NCI-H1105 (cell line): ENCODE measurements at regions not wholly inside any gene's neighbourhood (a gene's known extent, or its start where the extent isn't known, plus 50 kb on each side); places are given as distances from the start of the nearest gene placed in this dataset.
"Not testable (repeated sequence)": the region's sequence is repeated elsewhere in the genome, so short reads cannot be mapped to it uniquely, and the experiment has no call there.

Source experiments
- DNase-seq: peaks from one replicate; lab custom pipeline; 2025; lab: John Stamatoyannopoulos, UW

GRCh38 chr16:66020046-66020445 lies 346.4 kb upstream of the CDH5 start:
- DNase-seq: no peak

- not testable (repeated sequence) for DNase-seq
Measured at GRCh38 chr16:66019502-66019901, 347.0 kb upstream of the CDH5 start.

DNA sequence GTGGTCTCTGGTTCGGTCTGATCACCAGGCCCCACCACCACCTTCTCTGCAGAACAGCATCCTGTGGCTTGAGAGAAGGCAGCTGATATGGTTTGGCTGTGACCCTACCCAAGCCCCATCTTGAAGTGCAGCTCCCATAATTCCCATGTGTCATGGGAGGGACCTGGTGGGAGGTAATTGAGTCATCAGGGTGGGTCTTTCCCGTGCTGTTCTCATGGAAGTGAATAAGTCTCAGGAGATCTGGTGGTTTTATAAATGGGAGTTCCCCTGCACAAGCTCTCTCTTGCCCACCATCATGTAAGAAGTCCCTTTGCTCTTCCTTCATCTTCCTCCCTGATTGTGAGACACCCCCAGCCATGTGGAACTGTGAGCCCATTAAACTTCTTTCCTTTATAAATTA lies 352.3 kb upstream of the CDH5 start:
- DNase-seq: no peak

- DNase-seq: no peak
Measured at GRCh38 chr16:66013486-66013885, 353.0 kb upstream of the CDH5 start.

DNA sequence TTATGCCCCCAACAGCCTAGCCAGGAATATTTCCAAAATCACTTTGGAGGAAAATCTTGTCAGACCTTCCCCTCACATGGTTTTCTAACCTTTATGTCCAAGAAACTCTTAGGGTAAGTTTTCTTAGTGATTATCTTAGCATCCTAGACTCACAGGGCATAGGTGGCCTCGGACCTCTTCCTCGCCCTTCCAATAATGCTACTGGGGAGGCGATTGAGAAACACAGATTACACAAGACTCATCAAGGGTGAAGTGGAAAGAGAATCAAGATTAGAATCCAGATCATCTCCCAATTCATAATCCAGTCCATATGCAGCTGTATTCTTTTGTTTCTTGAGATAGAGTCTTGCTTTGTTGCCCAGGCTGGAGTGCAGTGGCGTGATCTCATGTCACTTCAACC lies 358.4 kb upstream of the CDH5 start:
- DNase-seq: no peak

- DNase-seq: no peak
Measured at GRCh38 chr16:66007717-66008116, 358.8 kb upstream of the CDH5 start.

DNA sequence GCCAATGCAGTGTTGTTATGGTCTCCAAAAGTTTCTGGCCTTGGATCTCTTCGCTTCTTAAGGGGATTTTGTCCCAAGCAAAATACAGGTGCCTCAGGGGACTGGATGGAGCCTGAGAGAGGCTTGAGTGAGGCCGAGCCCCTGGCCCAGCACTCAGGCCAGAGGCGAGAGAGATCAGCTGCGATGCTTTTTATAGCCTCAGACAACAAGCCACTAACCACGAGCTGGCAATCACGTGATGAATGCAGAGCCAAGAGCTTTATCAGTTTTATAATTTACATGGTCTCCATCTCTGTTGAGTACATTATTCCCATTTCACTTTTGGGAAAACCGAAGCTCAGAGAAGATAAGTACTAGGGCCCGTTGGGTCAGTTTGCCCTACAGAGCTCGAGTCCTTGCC lies 360.0 kb upstream of the CDH5 start:
- no peak for DNase-seq

DNA sequence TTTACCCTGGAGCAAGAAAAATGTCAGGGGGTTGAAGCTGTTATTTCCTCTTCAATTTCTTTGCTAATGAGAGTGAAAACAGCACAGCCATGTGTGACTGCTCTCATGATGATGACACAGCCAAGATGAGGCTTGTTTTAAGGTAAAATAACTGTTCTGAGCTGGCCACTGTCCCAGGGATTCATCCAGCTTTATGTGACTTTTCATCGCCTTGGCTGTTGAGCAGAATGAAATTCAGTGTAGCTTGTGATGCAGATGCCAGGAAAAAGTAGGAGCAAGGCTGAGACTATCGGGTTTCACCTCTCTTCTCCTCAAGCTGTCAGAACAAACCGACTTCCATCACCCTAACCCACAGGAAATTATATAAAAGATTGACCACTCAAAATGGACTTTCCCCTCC lies 361.8 kb upstream of the CDH5 start:
- no peak for DNase-seq

- no peak for DNase-seq
Measured at GRCh38 chr16:66003201-66003600, 363.3 kb upstream of the CDH5 start.

DNA sequence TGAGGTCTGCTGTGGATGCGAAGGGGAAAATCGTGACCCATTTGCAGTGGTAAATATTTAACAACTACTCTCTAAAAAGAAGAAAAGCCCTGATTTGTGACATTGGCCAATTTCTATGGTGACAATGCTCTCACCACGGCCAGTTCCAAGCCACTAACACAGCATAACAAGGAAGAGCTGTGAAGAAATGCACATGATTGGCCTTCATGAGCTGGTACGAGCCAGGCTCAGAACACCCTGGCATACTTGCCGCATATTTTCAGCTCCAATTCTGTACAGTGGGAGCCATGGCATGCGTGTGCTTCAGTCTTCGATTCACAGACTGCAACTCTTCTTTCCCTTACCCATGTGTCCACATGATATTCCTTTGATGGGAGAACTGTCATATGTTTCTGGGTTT lies 363.9 kb upstream of the CDH5 start:
- DNase-seq: no peak

GRCh38 chr16:66001432-66001831 lies 365.1 kb upstream of the CDH5 start:
- DNase-seq: no peak

- no peak for DNase-seq
Measured at GRCh38 chr16:65998443-65998842, 368.0 kb upstream of the CDH5 start.

GRCh38 chr16:65994291-65994690 lies 372.2 kb upstream of the CDH5 start:
- DNase-seq: no peak

DNA sequence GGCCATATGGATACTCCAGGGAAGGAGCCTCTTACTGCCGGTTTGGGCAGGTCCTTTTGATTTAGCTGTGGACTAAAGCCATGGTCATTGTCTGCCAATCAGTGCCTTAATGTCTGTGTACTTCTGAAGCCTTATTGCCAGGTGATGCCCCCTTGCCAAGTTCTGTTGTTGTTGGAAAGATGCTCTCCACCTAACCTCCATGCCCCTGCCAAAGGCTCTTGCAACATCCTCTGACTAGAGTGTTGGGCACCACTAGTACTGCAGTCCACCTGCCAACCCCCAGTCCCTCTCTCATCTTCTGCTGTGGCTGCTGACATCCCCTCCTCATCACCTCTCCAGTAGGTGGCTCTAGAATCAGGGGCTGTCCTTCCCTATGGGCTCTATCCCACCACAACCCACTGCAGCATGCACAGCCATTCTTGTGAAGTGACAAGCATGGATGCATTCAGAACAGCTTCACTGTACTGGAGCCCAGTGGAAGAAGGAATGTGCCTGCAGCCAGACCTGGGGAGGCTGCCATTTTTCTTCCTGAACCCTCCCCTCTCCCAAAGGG lies 375.3 kb upstream of the CDH5 start:
- no peak for DNase-seq

GRCh38 chr16:65989861-65990604 lies 376.5 kb upstream of the CDH5 start:
- DNase-seq: no peak

DNA sequence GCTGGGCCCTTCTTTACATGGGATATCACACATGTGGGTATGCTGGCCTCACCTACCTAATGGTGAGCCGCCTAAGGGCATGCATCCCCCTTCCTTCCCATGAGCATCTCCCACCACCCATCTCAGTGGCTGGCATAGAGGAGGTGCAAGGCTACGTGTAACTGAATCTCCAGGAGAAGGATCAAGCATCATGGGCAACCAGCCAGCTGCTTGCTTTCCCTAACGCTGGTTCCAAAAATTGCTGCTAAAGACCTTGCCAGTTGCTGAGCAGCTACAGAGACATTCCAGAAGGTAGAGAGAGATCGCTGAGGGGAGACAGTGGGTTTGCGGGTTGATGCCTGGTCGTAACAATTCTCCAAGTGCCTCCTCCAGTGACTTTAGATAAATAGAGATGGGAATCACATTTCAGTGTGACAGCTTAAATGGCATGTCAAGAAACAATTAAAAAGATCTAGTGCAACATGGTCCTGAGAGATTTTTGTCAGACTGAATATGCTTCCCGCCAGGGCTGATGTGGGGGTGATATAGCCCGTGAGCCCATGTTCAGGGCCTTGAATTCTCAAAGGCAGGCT lies 378.4 kb upstream of the CDH5 start:
- DNase-seq: no peak

GRCh38 chr16:65984296-65984695 lies 382.2 kb upstream of the CDH5 start:
- DNase-seq: no peak

GRCh38 chr16:65981057-65981456 lies 385.4 kb upstream of the CDH5 start:
- DNase-seq: no peak

- no peak for DNase-seq
Measured at GRCh38 chr16:65975049-65975708, 391.3 kb upstream of the CDH5 start.

- no peak for DNase-seq
Measured at GRCh38 chr16:65967376-65967775, 399.1 kb upstream of the CDH5 start.

- DNase-seq: no peak
Measured at GRCh38 chr16:65965628-65966027, 400.9 kb upstream of the CDH5 start.

DNA sequence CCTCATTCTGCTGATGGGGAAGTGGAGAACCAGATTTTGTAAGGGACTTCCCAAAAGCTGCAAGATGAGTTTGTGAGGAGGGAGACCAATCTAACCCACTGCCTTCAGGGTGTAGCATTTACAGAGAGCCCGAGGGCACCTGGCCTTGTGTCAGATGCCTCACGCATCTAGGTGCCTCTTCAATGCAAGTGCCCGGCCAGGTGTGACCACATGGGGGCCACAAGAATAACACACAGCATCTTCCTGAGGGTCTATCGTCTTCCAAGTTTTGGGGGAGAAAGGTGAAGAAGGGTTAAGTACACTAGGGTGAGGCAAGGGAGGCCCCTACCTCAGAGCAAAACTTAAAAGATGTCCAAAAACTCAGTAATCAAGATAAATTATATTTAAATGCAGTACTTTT lies 401.7 kb upstream of the CDH5 start:
- no peak for DNase-seq

DNA sequence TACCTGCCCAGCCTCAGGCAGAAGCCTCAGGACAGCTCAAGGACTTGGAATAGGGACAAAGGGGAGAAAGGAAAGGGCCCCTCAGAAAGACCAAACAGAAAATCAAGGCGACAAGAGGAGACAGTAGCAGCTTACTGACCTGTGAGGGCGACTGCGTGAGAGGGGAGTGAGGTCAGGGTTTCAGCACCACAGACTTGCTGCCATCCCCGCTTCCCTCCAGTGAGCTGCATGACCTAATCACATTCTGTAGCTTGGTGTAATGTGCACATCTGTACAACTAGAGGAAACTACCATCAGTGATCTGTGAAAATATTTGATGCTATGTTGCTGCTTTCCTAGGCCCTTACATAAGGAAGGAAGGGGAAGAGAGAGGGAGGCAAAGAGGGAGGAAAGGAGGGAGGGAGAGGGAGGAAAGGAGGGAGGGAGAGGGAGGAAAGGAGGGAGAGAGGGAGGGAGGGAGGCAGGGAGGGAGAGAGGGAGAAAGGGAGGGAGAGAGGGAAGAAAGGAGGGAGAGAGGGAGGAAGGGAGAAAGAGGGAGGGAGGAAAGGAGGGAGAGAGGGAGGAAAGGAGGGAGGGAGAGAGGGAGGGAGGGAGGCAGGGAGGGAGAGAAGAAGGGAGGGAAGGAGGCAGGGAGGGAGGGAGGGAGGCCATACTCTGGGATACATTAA lies 404.9 kb upstream of the CDH5 start:
- no peak for DNase-seq
